ENCODE measurements at regions not wholly inside any gene's neighbourhood (a gene's known extent, or its start where the extent isn't known, plus 50 kb on each side); places are given as distances from the start of the nearest gene placed in this dataset.

GRCh38 chr5:89106480-89106879, 223.5 kb upstream of the MEF2C start:
- Histone ChIP-seq H3K27ac (no peak overlapping the region), H3K9me3 (no peaks in the 10 kb centered on the region), H3K4me1 (no peaks in the 10 kb centered on the region), H3K27me3 (no peaks in the 10 kb centered on the region), H3K36me3 (no peaks in the 10 kb centered on the region), H3K4me3 (no peak overlapping the region)
- intact Hi-C loops (cut with DNase I) = no loop called here
- TF ChIP-seq CTCF (IDR thresholded peaks at IDR 0.05) (no peak), POLR2A (IDR thresholded peaks at IDR 0.05) (no peak)
- DNase-seq = no peak
- WGBS, 2 donors = 31 to 38% methylated on average over 1 of the region's 1 CpG

GRCh38 chr5:89105836-89106235, 222.9 kb upstream of the MEF2C start:
- no peaks in the 10 kb centered on the region for H3K9me3 ChIP-seq
- H3K36me3 ChIP-seq = no peaks in the 10 kb centered on the region
- no peak overlapping the region for H3K27ac ChIP-seq
- H3K4me3 ChIP-seq = no peak overlapping the region
- H3K4me1 ChIP-seq = no peaks in the 10 kb centered on the region
- 87 to 100% methylated on average over 2 of the region's 2 CpGs for WGBS, 2 donors
- DNase-seq = no peak
- TF ChIP-seq CTCF (IDR thresholded peaks at IDR 0.05) (no peak), POLR2A (IDR thresholded peaks at IDR 0.05) (no peak)
- H3K27me3 ChIP-seq = no peaks in the 10 kb centered on the region
- intact Hi-C loops (cut with DNase I) = no loop called here

DNA sequence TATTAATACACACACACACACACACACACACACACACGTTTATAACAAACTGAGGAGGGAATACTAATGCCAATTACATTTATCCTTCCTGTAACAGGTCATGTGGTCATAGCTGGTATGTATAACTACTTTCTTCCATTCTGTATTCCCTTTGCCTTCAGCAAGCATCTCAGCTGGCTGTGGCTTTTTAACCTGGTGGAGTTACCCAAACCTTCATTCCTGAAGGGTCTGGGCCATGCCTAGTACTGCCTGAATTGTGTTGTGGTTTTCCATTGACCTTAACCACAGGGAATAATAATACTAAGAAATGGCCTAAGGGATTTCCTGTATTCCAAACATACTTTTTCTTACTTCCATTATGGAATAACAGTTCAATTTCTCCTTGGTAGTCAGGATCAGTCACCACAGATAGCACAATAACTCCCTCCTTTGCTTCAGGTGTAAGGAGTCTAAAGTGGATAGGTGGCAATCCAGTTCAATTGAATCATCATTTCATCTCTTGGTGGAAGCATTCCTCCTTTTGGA, 222.2 kb upstream of the MEF2C start:
- H3K27me3 ChIP-seq = no peaks in the 10 kb centered on the region
- H3K4me1 ChIP-seq = no peaks in the 10 kb centered on the region
- WGBS, 2 donors = 36 to 44% methylated on average over 1 of the region's 1 CpG
- no peaks in the 10 kb centered on the region for H3K36me3 ChIP-seq
- intact Hi-C loops (cut with DNase I) = no loop called here
- H3K9me3 ChIP-seq = no peaks in the 10 kb centered on the region
- no peak for DNase-seq
- no peak for TF ChIP-seq CTCF (IDR thresholded peaks at IDR 0.05)
- TF ChIP-seq POLR2A (IDR thresholded peaks at IDR 0.05) = no peak
- H3K27ac ChIP-seq = no peak overlapping the region
- H3K4me3 ChIP-seq = no peak overlapping the region

- Histone ChIP-seq H3K4me1 (no peaks in the 10 kb centered on the region), H3K9me3 (no peaks in the 10 kb centered on the region), H3K4me3 (no peak overlapping the region), H3K27ac (no peak overlapping the region), H3K27me3 (no peaks in the 10 kb centered on the region), H3K36me3 (no peaks in the 10 kb centered on the region)
- intact Hi-C loops (cut with DNase I) = no loop called here
- no peak for TF ChIP-seq POLR2A (IDR thresholded peaks at IDR 0.05)
- no peak for TF ChIP-seq CTCF (IDR thresholded peaks at IDR 0.05)
- DNase-seq = no peak
These were observed 215.3 kb upstream of the MEF2C start for GRCh38 chr5:89098199-89098756.

DNA sequence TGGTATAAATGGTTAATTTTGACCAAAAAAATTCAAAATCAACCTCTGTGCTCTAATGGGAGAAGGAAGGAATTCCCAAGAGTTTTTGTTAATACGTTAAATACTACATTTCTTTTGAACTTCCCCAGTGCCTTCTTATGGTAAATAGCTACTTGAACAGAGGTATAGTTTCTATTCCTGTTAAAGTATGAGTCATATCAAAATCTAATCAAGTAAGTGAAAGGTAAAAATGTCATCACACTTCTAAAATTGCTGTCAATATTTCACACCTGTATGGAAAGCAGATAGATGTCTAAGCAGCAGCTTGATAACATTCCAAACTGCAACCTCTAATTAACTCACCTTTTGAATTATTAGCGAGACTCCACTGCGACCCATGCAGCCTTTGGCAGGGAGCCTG, 214.1 kb upstream of the MEF2C start:
- Histone ChIP-seq H3K27ac (no peak overlapping the region), H3K9me3 (no peaks in the 10 kb centered on the region), H3K36me3 (no peaks in the 10 kb centered on the region), H3K4me1 (no peaks in the 10 kb centered on the region), H3K4me3 (no peak overlapping the region), H3K27me3 (no peaks in the 10 kb centered on the region)
- 63 to 78% methylated on average over 3 of the region's 3 CpGs for WGBS, 2 donors
- intact Hi-C loops (cut with DNase I) = no loop called here
- TF ChIP-seq POLR2A (IDR thresholded peaks at IDR 0.05) (no peak), CTCF (IDR thresholded peaks at IDR 0.05) (no peak)
- no peak for DNase-seq
